ENCODE measurements at regions not wholly inside any gene's neighbourhood (a gene's known extent, or its start where the extent isn't known, plus 50 kb on each side); places are given as distances from the start of the nearest gene placed in this dataset.
"Not testable (repeated sequence)": the region's sequence is repeated elsewhere in the genome, so short reads cannot be mapped to it uniquely, and the experiment has no call there.

- TF ChIP-seq, protein P1, sequence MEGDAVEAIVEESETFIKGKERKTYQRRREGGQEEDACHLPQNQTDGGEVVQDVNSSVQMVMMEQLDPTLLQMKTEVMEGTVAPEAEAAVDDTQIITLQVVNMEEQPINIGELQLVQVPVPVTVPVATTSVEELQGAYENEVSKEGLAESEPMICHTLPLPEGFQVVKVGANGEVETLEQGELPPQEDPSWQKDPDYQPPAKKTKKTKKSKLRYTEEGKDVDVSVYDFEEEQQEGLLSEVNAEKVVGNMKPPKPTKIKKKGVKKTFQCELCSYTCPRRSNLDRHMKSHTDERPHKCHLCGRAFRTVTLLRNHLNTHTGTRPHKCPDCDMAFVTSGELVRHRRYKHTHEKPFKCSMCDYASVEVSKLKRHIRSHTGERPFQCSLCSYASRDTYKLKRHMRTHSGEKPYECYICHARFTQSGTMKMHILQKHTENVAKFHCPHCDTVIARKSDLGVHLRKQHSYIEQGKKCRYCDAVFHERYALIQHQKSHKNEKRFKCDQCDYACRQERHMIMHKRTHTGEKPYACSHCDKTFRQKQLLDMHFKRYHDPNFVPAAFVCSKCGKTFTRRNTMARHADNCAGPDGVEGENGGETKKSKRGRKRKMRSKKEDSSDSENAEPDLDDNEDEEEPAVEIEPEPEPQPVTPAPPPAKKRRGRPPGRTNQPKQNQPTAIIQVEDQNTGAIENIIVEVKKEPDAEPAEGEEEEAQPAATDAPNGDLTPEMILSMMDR (IDR thresholded peaks at IDR 0.05; ENCODE audit: control insufficient read depth, extremely low read depth, insufficient read depth): no peak
- DNase-seq (ENCODE audit: low read depth): no peak
- H3K4me3 ChIP-seq (ENCODE audit: low read depth, low read length): no peak overlapping the region
Measured at GRCh38 chr1:190685676-190686075, 208.0 kb upstream of the BRINP3 start.

DNA sequence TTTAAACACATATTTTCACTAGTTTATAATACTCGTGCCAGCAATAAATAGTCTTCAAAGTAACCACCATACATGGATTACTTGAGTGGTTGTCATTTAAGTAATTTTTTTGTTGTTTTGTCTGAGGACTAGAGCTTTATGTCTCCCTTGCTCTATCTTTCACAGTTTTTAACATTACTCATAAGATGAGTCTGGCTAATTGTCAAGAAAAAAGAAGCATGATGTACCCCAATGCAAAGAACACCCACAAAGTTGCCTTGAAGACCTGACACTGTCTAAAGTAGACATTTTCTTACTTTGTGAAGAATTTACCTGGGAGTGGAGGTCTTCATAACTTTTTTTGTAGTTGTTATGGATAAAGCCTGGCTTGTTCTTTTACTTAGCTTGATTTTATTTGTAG is 210.4 kb upstream of the BRINP3 start:
- DNase-seq (ENCODE audit: low read depth): no peak
- no peak overlapping the region for H3K4me3 ChIP-seq (ENCODE audit: low read depth, low read length)
- TF ChIP-seq, protein P1 (IDR thresholded peaks at IDR 0.05; ENCODE audit: control insufficient read depth, extremely low read depth, insufficient read depth): no peak

DNA sequence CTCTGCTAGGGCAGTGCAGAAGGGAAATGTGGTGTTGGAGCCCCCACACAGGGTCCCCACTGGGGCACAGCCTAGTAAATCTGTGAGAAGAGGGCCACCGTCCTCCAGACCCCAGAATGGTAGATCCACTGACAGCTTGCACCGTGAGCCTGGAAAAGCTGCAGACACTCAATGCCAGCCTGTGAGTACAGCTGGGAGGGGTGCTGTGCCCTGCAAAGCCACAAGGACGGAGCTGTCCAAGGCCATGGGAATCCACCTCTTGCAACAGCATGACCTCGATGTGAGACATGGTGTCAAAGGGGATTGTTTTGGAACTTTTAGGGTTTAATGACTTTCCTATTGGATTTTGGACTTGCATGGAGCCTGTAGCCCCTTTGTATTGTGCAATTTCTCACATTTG is 220.8 kb upstream of the BRINP3 start:
- DNase-seq (ENCODE audit: low read depth); H3K4me3 ChIP-seq (ENCODE audit: low read depth, low read length): not testable (repeated sequence)

DNA sequence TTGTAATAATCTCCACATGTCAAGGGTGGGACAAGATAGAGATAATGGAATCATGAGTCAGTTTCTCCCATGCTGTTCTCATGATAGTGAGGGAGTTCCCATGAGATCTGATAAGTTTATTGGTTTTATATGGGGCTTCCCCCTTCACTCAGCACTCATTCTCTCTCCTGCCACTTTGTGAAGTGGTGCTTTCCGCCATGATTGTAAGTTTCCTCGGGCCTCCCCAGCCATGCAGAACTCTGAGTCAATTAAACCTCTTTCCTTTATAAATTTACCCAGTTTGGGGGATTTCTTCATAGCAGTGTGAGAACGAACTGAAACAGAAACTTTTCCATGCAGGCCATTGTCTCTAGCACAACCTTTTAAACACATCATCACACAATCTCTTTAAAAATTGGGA is 221.5 kb upstream of the BRINP3 start:
- no peak overlapping the region for H3K4me3 ChIP-seq (ENCODE audit: low read depth, low read length)
- TF ChIP-seq, protein P1 (IDR thresholded peaks at IDR 0.05; ENCODE audit: control insufficient read depth, extremely low read depth, insufficient read depth): no peak
- no peak for DNase-seq (ENCODE audit: low read depth)

DNA sequence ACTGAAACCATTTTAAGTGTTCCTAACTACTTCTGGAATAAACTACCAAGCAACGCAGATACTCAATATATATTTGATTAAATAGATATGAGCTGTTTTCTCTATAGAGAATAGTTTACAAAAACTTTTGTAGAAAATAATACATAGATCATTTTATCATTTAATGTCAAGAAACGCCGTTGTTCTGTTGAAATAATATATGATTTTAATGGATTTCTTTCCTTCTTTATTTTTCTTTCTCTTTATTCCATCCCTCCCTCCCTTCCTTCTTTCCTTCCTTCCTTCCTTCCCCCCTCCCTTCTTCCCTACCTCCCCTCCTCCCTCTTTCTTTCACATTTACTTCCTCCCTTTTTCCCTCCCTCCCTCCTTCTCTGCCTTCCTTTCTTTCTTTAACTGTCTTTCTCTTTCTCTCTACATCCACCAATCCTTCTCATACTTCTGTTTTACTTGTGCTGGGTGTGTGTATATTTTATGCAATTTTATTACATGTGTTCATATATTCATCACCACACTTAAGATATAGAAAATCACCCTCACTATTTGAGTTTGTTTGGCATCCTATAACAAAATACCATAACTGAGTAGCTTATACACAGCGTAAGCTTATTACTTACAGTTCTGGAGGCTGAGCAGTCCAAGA is 230.9 kb upstream of the BRINP3 start:
- H3K4me3 ChIP-seq (ENCODE audit: low read depth, low read length): no peak overlapping the region
- no peak for DNase-seq (ENCODE audit: low read depth)
- TF ChIP-seq, protein P1 (IDR thresholded peaks at IDR 0.05; ENCODE audit: control insufficient read depth, extremely low read depth, insufficient read depth): no peak

GRCh38 chr1:190711069-190711468 is 233.4 kb upstream of the BRINP3 start:
- no peak for DNase-seq (ENCODE audit: low read depth)
- TF ChIP-seq, protein P1 (IDR thresholded peaks at IDR 0.05; ENCODE audit: control insufficient read depth, extremely low read depth, insufficient read depth): no peak
- no peak overlapping the region for H3K4me3 ChIP-seq (ENCODE audit: low read depth, low read length)

- TF ChIP-seq, protein P1 (IDR thresholded peaks at IDR 0.05; ENCODE audit: control insufficient read depth, extremely low read depth, insufficient read depth): no peak
- H3K4me3 ChIP-seq (ENCODE audit: low read depth, low read length): no peak overlapping the region
- no peak for DNase-seq (ENCODE audit: low read depth)
Measured at GRCh38 chr1:190717055-190717454, 239.4 kb upstream of the BRINP3 start.

All from LNCaP clone FGC (cell line).